ENCODE measurements at regions not wholly inside any gene's neighbourhood (a gene's known extent, or its start where the extent isn't known, plus 50 kb on each side); places are given as distances from the start of the nearest gene placed in this dataset.

GRCh38 chr5:136924490-136924889, 559.1 kb upstream of the TRPC7 start:
- TF ChIP-seq, protein P1, sequence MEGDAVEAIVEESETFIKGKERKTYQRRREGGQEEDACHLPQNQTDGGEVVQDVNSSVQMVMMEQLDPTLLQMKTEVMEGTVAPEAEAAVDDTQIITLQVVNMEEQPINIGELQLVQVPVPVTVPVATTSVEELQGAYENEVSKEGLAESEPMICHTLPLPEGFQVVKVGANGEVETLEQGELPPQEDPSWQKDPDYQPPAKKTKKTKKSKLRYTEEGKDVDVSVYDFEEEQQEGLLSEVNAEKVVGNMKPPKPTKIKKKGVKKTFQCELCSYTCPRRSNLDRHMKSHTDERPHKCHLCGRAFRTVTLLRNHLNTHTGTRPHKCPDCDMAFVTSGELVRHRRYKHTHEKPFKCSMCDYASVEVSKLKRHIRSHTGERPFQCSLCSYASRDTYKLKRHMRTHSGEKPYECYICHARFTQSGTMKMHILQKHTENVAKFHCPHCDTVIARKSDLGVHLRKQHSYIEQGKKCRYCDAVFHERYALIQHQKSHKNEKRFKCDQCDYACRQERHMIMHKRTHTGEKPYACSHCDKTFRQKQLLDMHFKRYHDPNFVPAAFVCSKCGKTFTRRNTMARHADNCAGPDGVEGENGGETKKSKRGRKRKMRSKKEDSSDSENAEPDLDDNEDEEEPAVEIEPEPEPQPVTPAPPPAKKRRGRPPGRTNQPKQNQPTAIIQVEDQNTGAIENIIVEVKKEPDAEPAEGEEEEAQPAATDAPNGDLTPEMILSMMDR (IDR thresholded peaks at IDR 0.05; ENCODE audit: low read depth, low read length, missing control alignments) = no peak
- H3K4me3 ChIP-seq (ENCODE audit: low read depth, low read length) = no peak overlapping the region
- DNase-seq (ENCODE audit: low read depth) = no peak

DNA sequence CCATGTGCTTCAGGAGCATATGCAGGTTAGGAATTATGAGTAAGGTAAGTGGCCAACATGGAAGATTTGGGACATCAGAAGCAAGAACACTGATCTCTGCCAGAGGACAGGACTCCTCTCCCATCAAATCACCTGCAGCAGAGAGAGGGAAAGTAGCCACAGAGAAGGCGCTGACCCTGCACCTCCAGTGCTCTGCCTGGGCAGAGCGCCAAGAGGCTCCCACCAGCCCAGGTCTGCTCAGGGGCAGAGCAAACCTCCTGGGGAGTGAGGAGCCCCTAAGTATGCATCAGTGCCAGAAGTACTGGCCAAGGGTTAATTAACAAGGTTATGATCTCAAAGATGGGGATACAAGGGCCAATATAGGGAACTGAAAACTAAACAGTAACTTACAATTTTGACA, 545.3 kb upstream of the TRPC7 start:
- no peak for DNase-seq (ENCODE audit: low read depth)
- no peak overlapping the region for H3K4me3 ChIP-seq (ENCODE audit: low read depth, low read length)
- TF ChIP-seq, protein P1 (IDR thresholded peaks at IDR 0.05; ENCODE audit: low read depth, low read length, missing control alignments) = no peak

GRCh38 chr5:136909906-136910305, 544.6 kb upstream of the TRPC7 start:
- DNase-seq (ENCODE audit: low read depth) = no peak
- no peak overlapping the region for H3K4me3 ChIP-seq (ENCODE audit: low read depth, low read length)
- TF ChIP-seq, protein P1 (IDR thresholded peaks at IDR 0.05; ENCODE audit: low read depth, low read length, missing control alignments) = no peak

GRCh38 chr5:136907371-136907770, 542.0 kb upstream of the TRPC7 start:
- no peak for DNase-seq (ENCODE audit: low read depth)
- H3K4me3 ChIP-seq (ENCODE audit: low read depth, low read length) = no peak overlapping the region
- TF ChIP-seq, protein P1 (IDR thresholded peaks at IDR 0.05; ENCODE audit: low read depth, low read length, missing control alignments) = no peak

- TF ChIP-seq, protein P1 (IDR thresholded peaks at IDR 0.05; ENCODE audit: low read depth, low read length, missing control alignments) = no peak
- H3K4me3 ChIP-seq (ENCODE audit: low read depth, low read length) = no peak overlapping the region
- DNase-seq (ENCODE audit: low read depth) = no peak
Observed at GRCh38 chr5:136906545-136906944, 541.2 kb upstream of the TRPC7 start.

DNA sequence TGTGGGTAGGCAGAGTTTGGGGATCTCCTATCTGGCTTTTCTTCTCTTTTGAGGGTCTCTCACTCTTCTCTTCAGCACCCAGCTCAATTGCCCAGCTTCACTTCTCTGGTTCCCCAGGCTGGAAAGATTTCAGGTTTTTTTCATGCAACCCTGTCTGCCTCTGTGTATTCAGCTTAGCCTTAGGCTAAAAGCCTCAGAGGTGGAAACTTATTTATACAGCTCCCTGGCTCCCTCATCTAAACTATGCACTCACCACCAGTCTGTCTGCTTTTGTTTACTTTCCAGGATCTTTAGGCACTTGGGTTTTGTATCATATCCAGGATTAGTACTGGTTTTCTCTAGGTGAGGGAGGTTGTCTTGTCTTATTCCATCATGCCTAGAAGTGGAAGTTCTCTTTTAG, 540.2 kb upstream of the TRPC7 start:
- no peak for DNase-seq (ENCODE audit: low read depth)
- TF ChIP-seq, protein P1 (IDR thresholded peaks at IDR 0.05; ENCODE audit: low read depth, low read length, missing control alignments) = no peak
- no peak overlapping the region for H3K4me3 ChIP-seq (ENCODE audit: low read depth, low read length)

GRCh38 chr5:136894070-136894469, 528.7 kb upstream of the TRPC7 start:
- TF ChIP-seq, protein P1 (IDR thresholded peaks at IDR 0.05; ENCODE audit: low read depth, low read length, missing control alignments) = no peak
- no peak overlapping the region for H3K4me3 ChIP-seq (ENCODE audit: low read depth, low read length)
- DNase-seq (ENCODE audit: low read depth) = no peak
